ENCODE measurements at regions not wholly inside any gene's neighbourhood (a gene's known extent, or its start where the extent isn't known, plus 50 kb on each side); places are given as distances from the start of the nearest gene placed in this dataset.

DNA sequence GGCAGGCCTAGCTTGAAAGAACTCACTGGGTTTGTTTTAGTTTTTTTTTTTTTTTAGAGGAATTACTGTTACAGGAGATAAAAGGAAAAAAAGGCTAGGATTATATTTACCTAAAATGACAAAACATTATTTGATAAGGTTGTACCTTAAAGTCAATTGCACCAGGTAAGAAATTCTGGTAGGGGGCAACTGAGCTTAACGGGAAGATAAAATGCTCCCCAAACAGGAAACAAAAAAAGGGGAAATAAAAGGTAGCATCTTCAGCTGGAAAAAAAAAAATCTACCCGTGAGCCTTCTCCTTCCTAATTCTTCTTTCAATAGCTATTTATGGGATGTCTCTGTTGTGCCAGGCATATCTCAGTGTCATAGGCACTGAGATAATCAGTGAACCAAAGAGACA lies 164.5 kb downstream of the PIK3R1 start:
- Histone ChIP-seq H3K27ac (ENCODE audit: low read depth in 1 of 2, low read length in 1 of 2) (no peak overlapping the region), H3K4me1 (ENCODE audit: control insufficient read depth in 5 of 5, insufficient read depth in 5 of 5, low read length in 5 of 5) (peaks cover 0 to 33% (median 7%) of the 10 kb centered on the region in 5 donors), H3K27me3 (ENCODE audit: control insufficient read depth in 3 of 3, insufficient read depth in 3 of 3, low read length in 2 of 3) (no peaks in the 10 kb centered on the region), H3K36me3 (ENCODE audit: control insufficient read depth in 4 of 4, insufficient read depth in 4 of 4, low read length in 4 of 4) (no peaks in the 10 kb centered on the region), H3K9me3 (ENCODE audit: control insufficient read depth in 4 of 4, insufficient read depth in 3 of 4, low read length in 3 of 4) (no peaks in the 10 kb centered on the region), H3K9ac (ENCODE audit: insufficient read depth in 1 of 2, low read length in 2 of 2) (no peak overlapping the region), H3K4me3 (no peak overlapping the region)
- 38 to 52% methylated on average over 2 of the region's 2 CpGs for WGBS, 2 donors
- DNase-seq: no peak
- ATAC-seq (ENCODE audit: insufficient read depth, low FRiP score): no peak
- no peak for TF ChIP-seq CTCF (IDR thresholded peaks at IDR 0.05; ENCODE audit: control extremely low read depth, extremely low read depth)

DNA sequence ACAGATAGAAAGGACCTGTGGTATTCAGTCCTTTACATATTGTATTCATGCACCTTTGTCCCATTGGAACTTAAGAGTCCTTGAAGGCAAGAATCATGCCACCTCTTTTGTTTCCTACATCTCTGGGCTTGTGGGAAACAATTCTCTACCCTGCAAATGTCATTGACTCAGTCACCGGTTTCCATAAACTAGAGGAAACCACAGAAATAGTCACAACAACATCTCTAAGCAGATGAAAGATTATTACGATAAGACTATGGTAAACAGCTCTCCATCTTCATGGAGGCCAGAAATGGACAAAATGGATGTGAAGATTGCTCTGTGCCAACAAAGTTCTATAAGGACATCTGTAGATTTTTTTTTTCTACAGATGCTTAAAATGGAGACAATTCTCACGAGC lies 165.5 kb downstream of the PIK3R1 start:
- ATAC-seq (ENCODE audit: insufficient read depth, low FRiP score) (no peak), DNase-seq (no peak)
- no peaks in the 10 kb centered on the region for H3K36me3 ChIP-seq (ENCODE audit: control insufficient read depth in 4 of 4, insufficient read depth in 4 of 4, low read length in 4 of 4)
- H3K4me3 ChIP-seq: no peak overlapping the region
- no peak for TF ChIP-seq CTCF (IDR thresholded peaks at IDR 0.05; ENCODE audit: control extremely low read depth, extremely low read depth)
- no peak overlapping the region for H3K27ac ChIP-seq (ENCODE audit: low read depth in 1 of 2, low read length in 1 of 2)
- H3K27me3 ChIP-seq (ENCODE audit: control insufficient read depth in 3 of 3, insufficient read depth in 3 of 3, low read length in 2 of 3): no peaks in the 10 kb centered on the region
- no peak overlapping the region for H3K9ac ChIP-seq (ENCODE audit: insufficient read depth in 1 of 2, low read length in 2 of 2)
- 56 to 67% methylated on average over 3 of the region's 3 CpGs for WGBS, 2 donors
- H3K4me1 ChIP-seq (ENCODE audit: control insufficient read depth in 5 of 5, insufficient read depth in 5 of 5, low read length in 5 of 5): peaks cover 0 to 33% (median 7%) of the 10 kb centered on the region in 5 donors
- H3K9me3 ChIP-seq (ENCODE audit: control insufficient read depth in 4 of 4, insufficient read depth in 3 of 4, low read length in 3 of 4): no peaks in the 10 kb centered on the region

- H3K9ac ChIP-seq (ENCODE audit: insufficient read depth in 1 of 2, low read length in 2 of 2): no peak overlapping the region
- WGBS, 2 donors: 33 to 54% methylated on average over 3 of the region's 3 CpGs
- no peaks in the 10 kb centered on the region for H3K27me3 ChIP-seq (ENCODE audit: control insufficient read depth in 3 of 3, insufficient read depth in 3 of 3, low read length in 2 of 3)
- H3K9me3 ChIP-seq (ENCODE audit: control insufficient read depth in 4 of 4, insufficient read depth in 3 of 4, low read length in 3 of 4): no peaks in the 10 kb centered on the region
- peaks cover 0 to 28% (median 7%) of the 10 kb centered on the region in 5 donors for H3K4me1 ChIP-seq (ENCODE audit: control insufficient read depth in 5 of 5, insufficient read depth in 5 of 5, low read length in 5 of 5)
- peak in 2 of 3 donors; percentile 29 to 63 for DNase-seq
- TF ChIP-seq CTCF (IDR thresholded peaks at IDR 0.05; ENCODE audit: control extremely low read depth, extremely low read depth): no peak
- ATAC-seq (ENCODE audit: insufficient read depth, low FRiP score): no peak
- no peaks in the 10 kb centered on the region for H3K36me3 ChIP-seq (ENCODE audit: control insufficient read depth in 4 of 4, insufficient read depth in 4 of 4, low read length in 4 of 4)
- H3K27ac ChIP-seq (ENCODE audit: low read depth in 1 of 2, low read length in 1 of 2): no peak overlapping the region
- H3K4me3 ChIP-seq: no peak overlapping the region
These were observed 166.4 kb downstream of the PIK3R1 start for GRCh38 chr5:68381909-68382308.

DNA sequence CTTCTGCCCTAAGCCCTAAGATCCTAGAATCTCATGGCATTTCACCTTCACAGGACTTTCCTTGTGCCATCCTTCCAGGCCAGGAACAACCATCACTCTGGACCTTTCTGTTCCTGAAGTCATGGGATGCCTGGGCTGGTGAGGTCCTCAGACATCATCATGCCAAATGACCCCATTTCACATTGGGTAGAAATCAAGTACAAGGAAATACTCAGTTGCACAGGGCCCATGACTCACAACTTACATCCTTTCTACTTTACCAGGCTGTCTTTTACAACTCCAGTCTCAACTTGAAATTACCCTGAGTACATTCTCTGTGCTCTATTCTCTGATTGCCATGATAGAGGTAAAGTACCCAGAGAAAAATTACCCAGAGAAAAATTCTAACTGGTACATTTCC lies 167.1 kb downstream of the PIK3R1 start:
- no peak overlapping the region for H3K4me3 ChIP-seq

More for the DNA sequence above, 167.1 kb downstream of the PIK3R1 start:
- Histone ChIP-seq H3K9ac (ENCODE audit: insufficient read depth in 1 of 2, low read length in 2 of 2) (no peak overlapping the region), H3K27me3 (ENCODE audit: control insufficient read depth in 3 of 3, insufficient read depth in 3 of 3, low read length in 2 of 3) (no peaks in the 10 kb centered on the region), H3K4me1 (ENCODE audit: control insufficient read depth in 5 of 5, insufficient read depth in 5 of 5, low read length in 5 of 5) (peaks cover 0 to 22% (median 7%) of the 10 kb centered on the region in 5 donors), H3K27ac (ENCODE audit: low read depth in 1 of 2, low read length in 1 of 2) (no peak overlapping the region), H3K9me3 (ENCODE audit: control insufficient read depth in 4 of 4, insufficient read depth in 3 of 4, low read length in 3 of 4) (no peaks in the 10 kb centered on the region), H3K36me3 (ENCODE audit: control insufficient read depth in 4 of 4, insufficient read depth in 4 of 4, low read length in 4 of 4) (no peaks in the 10 kb centered on the region)
- no peak for DNase-seq
- ATAC-seq (ENCODE audit: insufficient read depth, low FRiP score): no peak
- no peak for TF ChIP-seq CTCF (IDR thresholded peaks at IDR 0.05; ENCODE audit: control extremely low read depth, extremely low read depth)

Data from lung (tissue), 11 donors.